ENCODE measurements at regions not wholly inside any gene's neighbourhood (a gene's known extent, or its start where the extent isn't known, plus 50 kb on each side); places are given as distances from the start of the nearest gene placed in this dataset.
"Not testable (repeated sequence)": the region's sequence is repeated elsewhere in the genome, so short reads cannot be mapped to it uniquely, and the experiment has no call there.

- not testable (repeated sequence) for TF ChIP-seq ATF3 (IDR thresholded peaks at IDR 0.05); FOXA1 (IDR thresholded peaks at IDR 0.05); YY1 (IDR thresholded peaks at IDR 0.05); CTCF (IDR thresholded peaks at IDR 0.05; ENCODE audit: low read depth, low read length, missing input control); TAF1 (conservative IDR thresholded peaks at IDR 0.05); RAD21 (IDR thresholded peaks at IDR 0.05); RXRA (IDR thresholded peaks at IDR 0.05); JUND (IDR thresholded peaks at IDR 0.05)
- TF ChIP-seq, protein P1, sequence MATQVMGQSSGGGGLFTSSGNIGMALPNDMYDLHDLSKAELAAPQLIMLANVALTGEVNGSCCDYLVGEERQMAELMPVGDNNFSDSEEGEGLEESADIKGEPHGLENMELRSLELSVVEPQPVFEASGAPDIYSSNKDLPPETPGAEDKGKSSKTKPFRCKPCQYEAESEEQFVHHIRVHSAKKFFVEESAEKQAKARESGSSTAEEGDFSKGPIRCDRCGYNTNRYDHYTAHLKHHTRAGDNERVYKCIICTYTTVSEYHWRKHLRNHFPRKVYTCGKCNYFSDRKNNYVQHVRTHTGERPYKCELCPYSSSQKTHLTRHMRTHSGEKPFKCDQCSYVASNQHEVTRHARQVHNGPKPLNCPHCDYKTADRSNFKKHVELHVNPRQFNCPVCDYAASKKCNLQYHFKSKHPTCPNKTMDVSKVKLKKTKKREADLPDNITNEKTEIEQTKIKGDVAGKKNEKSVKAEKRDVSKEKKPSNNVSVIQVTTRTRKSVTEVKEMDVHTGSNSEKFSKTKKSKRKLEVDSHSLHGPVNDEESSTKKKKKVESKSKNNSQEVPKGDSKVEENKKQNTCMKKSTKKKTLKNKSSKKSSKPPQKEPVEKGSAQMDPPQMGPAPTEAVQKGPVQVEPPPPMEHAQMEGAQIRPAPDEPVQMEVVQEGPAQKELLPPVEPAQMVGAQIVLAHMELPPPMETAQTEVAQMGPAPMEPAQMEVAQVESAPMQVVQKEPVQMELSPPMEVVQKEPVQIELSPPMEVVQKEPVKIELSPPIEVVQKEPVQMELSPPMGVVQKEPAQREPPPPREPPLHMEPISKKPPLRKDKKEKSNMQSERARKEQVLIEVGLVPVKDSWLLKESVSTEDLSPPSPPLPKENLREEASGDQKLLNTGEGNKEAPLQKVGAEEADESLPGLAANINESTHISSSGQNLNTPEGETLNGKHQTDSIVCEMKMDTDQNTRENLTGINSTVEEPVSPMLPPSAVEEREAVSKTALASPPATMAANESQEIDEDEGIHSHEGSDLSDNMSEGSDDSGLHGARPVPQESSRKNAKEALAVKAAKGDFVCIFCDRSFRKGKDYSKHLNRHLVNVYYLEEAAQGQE (IDR thresholded peaks at IDR 0.05): not testable (repeated sequence)
Observed at GRCh38 chr1:81178431-81179093, 622.2 kb upstream of the ADGRL2 start.

All from liver (tissue), 3 donors.